ENCODE measurements at regions not wholly inside any gene's neighbourhood (a gene's known extent, or its start where the extent isn't known, plus 50 kb on each side); places are given as distances from the start of the nearest gene placed in this dataset.

- FAIRE-seq (no peak), DNase-seq (ENCODE audit: low read depth) (no peak)
- TF ChIP-seq CTCF (IDR thresholded peaks at IDR 0.05; ENCODE audit: insufficient read depth, low read length, severe bottlenecking): no peak
- no peak overlapping the region for H3K4me3 ChIP-seq (ENCODE audit: low read depth, low read length)
- H3K27me3 ChIP-seq (ENCODE audit: control insufficient read depth, insufficient read depth, low read length): no peaks in the 10 kb centered on the region
- no peaks in the 10 kb centered on the region for H3K36me3 ChIP-seq (ENCODE audit: control insufficient read depth, insufficient read depth, low read length)
Measured at GRCh38 chr18:6638447-6638846, 91.1 kb upstream of the ARHGAP28 start.

DNA sequence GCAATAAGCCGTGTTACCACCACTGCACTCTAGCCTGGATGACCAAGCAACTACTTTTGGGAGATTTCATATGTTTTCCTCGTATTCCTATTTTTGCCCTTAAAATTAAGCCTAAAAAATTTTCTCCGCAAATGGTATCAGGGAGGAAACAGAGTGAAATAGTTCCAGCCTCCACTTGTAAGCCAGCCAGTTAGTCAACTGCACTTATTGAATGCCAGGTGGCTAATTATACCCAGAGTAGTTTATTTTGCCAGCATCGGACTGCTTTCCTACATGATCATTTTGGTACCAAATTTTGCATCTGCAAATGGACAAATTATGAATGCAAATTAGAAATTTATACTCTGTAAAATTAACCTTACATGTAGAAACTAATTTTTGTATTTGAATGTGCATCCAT is 90.2 kb upstream of the ARHGAP28 start:
- FAIRE-seq (no peak), DNase-seq (ENCODE audit: low read depth) (no peak)
- Histone ChIP-seq H3K4me3 (ENCODE audit: low read depth, low read length) (no peak overlapping the region), H3K36me3 (ENCODE audit: control insufficient read depth, insufficient read depth, low read length) (no peaks in the 10 kb centered on the region), H3K27me3 (ENCODE audit: control insufficient read depth, insufficient read depth, low read length) (no peaks in the 10 kb centered on the region)
- no peak for TF ChIP-seq CTCF (IDR thresholded peaks at IDR 0.05; ENCODE audit: insufficient read depth, low read length, severe bottlenecking)

GRCh38 chr18:6644836-6645627 is 84.5 kb upstream of the ARHGAP28 start:
- Histone ChIP-seq H3K36me3 (ENCODE audit: control insufficient read depth, insufficient read depth, low read length) (no peaks in the 10 kb centered on the region), H3K4me3 (ENCODE audit: low read depth, low read length) (no peak overlapping the region), H3K27me3 (ENCODE audit: control insufficient read depth, insufficient read depth, low read length) (no peaks in the 10 kb centered on the region)
- no peak for TF ChIP-seq CTCF (IDR thresholded peaks at IDR 0.05; ENCODE audit: insufficient read depth, low read length, severe bottlenecking)
- FAIRE-seq (no peak), DNase-seq (ENCODE audit: low read depth) (no peak)

- TF ChIP-seq CTCF (IDR thresholded peaks at IDR 0.05; ENCODE audit: insufficient read depth, low read length, severe bottlenecking): no peak
- Histone ChIP-seq H3K36me3 (ENCODE audit: control insufficient read depth, insufficient read depth, low read length) (no peaks in the 10 kb centered on the region), H3K27me3 (ENCODE audit: control insufficient read depth, insufficient read depth, low read length) (no peaks in the 10 kb centered on the region), H3K4me3 (ENCODE audit: low read depth, low read length) (no peak overlapping the region)
- DNase-seq (ENCODE audit: low read depth) (no peak), FAIRE-seq (no peak)
Measured at GRCh38 chr18:6646801-6647200, 82.7 kb upstream of the ARHGAP28 start.

GRCh38 chr18:6648581-6648980 is 80.9 kb upstream of the ARHGAP28 start:
- DNase-seq (ENCODE audit: low read depth) (peak; percentile 45), FAIRE-seq (no peak)
- no peak for TF ChIP-seq CTCF (IDR thresholded peaks at IDR 0.05; ENCODE audit: insufficient read depth, low read length, severe bottlenecking)
- Histone ChIP-seq H3K4me3 (ENCODE audit: low read depth, low read length) (no peak overlapping the region), H3K36me3 (ENCODE audit: control insufficient read depth, insufficient read depth, low read length) (no peaks in the 10 kb centered on the region), H3K27me3 (ENCODE audit: control insufficient read depth, insufficient read depth, low read length) (no peaks in the 10 kb centered on the region)
